ENCODE measurements at regions not wholly inside any gene's neighbourhood (a gene's known extent, or its start where the extent isn't known, plus 50 kb on each side); places are given as distances from the start of the nearest gene placed in this dataset.

DNA sequence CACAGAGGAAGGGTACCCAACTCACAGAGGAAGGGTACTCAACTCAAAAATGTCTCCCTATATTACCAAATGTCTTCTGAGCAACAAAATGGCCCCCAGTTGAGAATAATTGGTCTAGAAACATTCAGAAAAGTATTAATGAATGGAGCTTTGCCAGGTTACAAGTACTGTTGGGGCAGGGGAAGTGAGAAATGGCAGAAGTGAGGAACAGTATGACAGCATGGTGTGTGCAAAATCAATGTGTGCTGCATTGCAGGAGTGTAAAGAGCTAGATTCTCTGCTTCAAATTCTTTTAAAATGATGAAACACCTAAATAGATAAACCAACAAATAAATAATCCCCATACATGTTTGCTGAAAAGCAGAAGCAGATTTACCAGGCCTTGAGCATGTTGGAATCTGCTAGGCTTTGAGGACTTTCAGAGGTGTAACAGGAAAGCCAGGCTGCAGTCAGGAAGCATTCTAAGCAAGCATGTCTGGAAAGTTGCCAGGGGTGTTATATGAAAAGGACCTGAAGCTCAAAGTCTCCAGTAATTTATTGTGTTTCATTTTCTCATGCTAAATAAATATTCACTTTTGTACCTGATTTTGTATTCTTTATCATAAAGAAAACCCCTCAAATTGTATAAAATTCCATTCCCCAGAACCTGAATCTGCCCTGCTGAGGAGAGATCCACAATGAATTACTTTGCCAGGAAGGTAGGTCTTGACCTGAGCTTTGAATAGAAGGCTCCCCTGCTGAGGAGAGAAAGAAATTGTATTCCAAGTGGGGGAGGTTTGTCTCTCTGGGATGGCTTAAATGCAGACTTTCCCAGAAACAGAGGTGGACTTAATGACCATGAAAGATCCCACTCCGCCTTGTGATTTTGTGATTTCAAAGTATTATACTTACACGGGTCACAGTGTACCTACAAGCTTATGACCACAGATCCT lies 265.0 kb upstream of the MARCKS start:
- DNase-seq (ENCODE audit: low read depth, low spot score) = no peak
- in situ Hi-C loops (cut with HindIII; ENCODE audit: low pct_unique_long_range_greater_than_20kb, low sequenced_read_pairs) = no loop called here

DNA sequence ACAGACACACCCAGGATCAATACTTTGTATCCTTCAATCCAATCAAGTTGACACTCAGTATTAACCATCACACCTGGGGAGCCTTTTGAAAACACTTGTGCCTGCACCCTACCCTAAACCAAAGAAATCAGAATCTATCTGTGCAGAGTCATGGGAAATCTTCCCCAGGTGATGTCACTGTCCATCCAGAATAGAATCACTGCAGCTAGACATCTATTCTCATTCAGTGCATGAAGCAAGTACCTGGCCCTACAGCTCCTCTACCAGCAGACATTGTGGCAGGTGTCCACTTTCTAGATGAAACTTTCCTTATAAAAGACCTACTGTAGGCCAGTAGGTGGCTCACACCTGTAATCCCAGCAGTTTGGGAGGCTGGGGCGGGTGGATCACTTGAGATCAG lies 262.4 kb upstream of the MARCKS start:
- in situ Hi-C loops (cut with HindIII; ENCODE audit: low pct_unique_long_range_greater_than_20kb, low sequenced_read_pairs) = no loop called here
- DNase-seq (ENCODE audit: low read depth, low spot score) = no peak

DNA sequence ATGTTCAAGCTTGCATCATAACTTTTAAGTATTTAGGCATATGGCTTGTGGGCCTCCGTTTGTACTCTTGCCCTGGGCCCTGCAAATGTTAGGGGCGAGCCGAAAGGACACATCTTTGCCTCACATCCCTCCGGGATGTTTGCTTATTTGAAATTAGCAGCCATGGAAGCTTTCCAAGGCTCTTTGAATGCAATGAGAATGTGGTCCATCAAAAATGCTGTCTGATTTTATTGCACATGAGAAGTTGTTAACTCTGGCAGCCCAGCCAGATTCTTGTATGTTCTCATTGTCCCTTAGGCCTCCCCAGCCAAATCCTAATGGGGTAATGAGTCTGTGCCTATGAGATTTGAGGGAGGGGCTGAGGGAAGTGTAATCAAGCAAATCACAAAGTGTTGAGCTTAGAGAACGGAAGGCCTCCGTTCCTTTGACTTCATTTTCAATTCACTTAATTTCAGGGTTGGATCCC lies 261.2 kb upstream of the MARCKS start:
- in situ Hi-C loops (cut with HindIII; ENCODE audit: low pct_unique_long_range_greater_than_20kb, low sequenced_read_pairs) = no loop called here
- no peak for DNase-seq (ENCODE audit: low read depth, low spot score)

DNA sequence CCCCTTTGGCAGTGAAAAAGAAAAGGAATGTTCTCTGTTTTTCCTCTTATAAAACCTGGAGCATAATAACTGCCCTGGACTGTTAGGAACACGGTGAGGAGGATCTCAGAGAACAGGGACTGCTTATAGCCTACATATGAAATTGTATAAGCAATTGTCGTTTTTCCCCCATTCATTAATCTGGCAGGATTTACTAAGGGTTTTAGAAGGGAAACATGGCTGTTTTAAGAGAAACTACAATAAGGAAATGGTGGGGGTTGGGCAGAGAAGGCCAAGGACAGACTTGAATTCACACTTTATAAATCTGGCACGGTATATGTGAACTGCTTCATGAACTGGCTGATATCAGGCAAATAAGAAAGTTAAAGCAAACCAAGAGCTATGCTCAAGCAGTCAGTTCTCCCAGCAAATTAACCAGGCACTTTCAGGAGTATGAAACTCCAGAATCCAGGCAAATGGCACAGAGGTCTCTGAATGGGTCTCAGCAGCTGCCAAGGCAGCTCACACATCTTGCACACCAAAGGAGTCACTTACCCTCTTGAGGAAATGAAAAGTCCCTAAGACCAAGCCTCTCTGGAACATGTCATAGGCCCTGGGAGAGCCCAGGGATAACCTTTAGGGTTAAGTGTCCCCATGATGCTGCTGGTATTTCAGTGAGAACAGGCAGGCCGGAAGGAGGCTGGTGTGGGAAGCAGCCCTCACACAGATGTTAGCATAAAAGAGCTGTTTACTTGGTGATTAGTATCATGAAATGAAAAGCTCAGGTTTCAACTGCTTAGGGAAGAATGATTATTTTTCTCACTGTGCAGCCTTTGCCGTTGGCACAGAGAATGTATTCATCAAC lies 260.5 kb upstream of the MARCKS start:
- no peak for DNase-seq (ENCODE audit: low read depth, low spot score)
- in situ Hi-C loops (cut with HindIII; ENCODE audit: low pct_unique_long_range_greater_than_20kb, low sequenced_read_pairs) = no loop called here

DNA sequence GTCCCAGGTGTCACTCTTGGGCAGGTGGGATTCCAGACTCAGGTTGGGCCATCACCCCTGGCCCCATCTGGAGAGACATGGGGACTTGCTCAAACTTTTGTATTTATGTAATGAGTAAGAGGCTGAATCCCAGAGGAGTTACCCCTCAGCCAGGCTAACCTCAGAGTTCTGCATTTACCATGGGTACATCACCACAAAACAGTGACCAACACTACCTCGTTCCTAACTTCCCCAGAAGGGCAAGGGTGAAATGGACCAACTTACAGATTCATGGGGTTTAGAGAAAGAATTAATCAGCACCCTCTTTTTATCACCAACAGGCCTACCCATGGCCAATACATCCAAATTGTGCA lies 259.9 kb upstream of the MARCKS start:
- DNase-seq (ENCODE audit: low read depth, low spot score) = no peak

DNA sequence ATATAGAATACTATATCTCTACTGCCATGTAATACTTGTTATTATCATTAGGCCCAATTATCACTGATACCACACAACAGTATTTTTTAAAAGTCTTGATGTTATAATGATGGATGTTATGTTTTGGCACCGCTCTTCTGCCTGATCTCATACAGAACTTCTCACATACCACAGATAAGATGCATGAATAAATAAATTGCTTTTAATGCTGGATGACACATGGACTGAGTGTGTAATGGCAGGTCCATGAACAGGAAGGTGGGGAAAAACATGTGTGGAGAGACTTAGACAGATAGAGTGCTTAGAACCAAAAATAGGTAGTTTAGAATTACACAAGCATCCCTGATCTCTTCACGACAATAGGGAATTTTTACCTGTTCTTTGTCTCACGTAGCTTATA lies 258.4 kb upstream of the MARCKS start:
- in situ Hi-C loops (cut with HindIII; ENCODE audit: low pct_unique_long_range_greater_than_20kb, low sequenced_read_pairs) = no loop called here
- no peak for DNase-seq (ENCODE audit: low read depth, low spot score)

More for the DNA sequence above, 259.9 kb upstream of the MARCKS start:
- in situ Hi-C loops (cut with HindIII; ENCODE audit: low pct_unique_long_range_greater_than_20kb, low sequenced_read_pairs) = no loop called here

DNA sequence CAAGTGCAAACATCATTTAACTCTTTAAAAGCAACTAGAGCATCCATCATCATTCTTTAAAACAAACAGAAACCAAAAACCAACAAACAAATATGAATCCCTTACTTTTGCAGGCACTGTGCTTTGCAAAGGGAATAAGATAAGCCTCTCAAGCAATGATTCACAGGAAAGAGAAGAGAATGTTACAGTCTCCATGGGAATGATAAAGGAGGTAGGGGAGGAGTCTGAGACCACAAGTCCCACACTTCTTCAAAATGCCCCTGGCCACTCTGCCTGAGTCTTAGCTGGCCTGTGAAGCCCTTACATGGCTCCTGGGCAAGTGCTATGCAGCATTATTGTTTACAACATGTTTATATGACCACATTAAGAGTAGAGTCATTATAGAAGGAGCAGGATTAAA lies 257.7 kb upstream of the MARCKS start:
- in situ Hi-C loops (cut with HindIII; ENCODE audit: low pct_unique_long_range_greater_than_20kb, low sequenced_read_pairs) = no loop called here
- DNase-seq (ENCODE audit: low read depth, low spot score) = no peak

DNA sequence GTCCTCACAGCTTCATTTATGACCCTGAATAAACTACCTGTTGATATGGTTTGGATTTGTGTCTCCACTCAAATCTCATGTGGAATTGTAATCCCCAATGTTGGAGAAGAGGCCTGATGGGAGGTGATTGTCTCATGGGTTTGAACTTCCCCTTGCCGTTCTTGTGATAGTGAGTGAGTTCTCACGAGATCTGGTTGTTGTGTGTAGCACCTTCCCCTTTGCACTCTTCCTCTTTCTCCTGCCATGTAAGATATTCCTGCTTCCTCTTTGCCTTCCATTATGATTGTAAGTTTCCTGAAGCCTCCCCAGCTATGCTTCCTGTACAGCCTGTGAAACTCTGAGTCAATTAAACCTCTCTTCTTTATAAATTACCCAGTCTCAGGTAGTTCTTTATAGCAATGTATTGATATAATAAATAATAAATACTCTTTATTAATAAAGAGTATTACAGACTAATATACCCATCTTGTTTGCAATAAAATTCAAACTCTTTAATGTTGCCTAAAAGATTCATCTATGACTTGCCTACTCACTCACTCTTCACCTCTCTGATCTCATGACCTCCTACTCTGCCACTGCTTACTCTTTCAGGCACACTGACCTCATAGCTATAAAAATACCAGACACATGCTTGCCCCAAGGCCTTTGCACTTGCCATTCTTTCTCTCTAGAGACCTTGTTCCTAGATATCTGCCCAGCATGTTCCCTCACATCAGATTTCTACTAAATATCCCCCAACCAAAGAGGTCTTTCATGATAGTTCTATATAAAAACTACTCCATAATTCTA lies 256.4 kb upstream of the MARCKS start:
- in situ Hi-C loops (cut with HindIII; ENCODE audit: low pct_unique_long_range_greater_than_20kb, low sequenced_read_pairs) = no loop called here
- peak; percentile 20 for DNase-seq (ENCODE audit: low read depth, low spot score)

DNA sequence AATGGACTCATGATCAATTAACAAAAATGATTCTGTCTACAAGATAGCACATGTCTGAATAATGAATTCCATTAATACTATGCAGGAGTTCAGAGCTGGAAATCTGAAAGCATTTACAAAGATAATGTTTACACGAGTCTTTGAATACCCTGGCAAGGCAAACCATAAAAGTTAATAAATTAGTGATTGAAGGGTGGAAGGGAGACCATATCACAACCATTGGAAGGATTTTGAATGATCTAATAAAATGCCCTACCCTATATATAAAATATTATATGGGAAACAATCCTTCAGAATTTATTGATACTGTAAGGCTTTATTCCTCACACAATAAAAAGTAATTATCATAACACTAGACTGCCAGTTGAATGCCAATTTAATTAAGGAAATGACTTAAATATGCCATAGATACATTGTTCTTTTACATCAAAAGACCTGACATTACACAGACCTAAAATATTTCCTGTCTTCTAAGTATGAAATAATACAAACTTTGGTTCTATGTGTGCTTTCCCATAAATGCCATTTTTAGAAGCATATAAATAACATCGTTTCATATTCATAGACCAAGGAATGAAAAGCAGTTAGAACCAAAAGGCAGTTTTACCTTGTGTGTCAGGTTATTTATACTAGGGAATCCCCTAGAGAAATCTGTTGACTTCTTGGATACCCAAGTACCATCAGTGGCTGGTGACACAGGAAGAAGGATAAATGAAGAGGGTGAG lies 249.2 kb upstream of the MARCKS start:
- DNase-seq (ENCODE audit: low read depth, low spot score) = no peak
- in situ Hi-C loops (cut with HindIII; ENCODE audit: low pct_unique_long_range_greater_than_20kb, low sequenced_read_pairs) = no loop called here

DNA sequence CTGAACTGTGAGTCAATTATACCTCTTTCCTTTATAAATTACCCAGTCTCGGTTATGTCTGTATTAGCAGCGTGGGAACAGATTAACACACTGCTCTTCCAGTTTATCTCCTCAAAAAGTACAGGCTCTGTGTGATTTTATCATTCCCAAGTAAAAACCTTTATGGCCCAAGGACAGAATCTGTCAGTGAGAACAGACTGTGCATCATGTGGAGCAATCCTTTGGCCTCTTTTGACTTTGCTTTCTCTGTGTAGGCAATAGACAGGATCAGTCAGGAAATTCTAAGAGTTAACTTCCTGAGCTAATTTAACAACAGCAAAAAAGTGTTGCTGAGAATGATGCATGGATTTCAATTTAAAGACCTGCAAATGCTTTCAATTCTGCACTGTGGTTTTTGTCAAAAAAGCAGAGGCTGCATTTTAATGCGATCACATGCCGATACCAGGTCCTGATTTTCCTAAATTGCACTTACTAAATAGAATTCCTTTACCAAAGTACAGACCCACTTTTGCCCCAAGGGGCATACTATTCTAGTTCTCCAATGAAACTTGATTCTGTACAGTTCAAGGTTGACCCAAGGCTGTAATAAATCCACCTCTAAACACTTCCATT lies 246.7 kb upstream of the MARCKS start:
- in situ Hi-C loops (cut with HindIII; ENCODE audit: low pct_unique_long_range_greater_than_20kb, low sequenced_read_pairs) = no loop called here
- no peak for DNase-seq (ENCODE audit: low read depth, low spot score)

DNA sequence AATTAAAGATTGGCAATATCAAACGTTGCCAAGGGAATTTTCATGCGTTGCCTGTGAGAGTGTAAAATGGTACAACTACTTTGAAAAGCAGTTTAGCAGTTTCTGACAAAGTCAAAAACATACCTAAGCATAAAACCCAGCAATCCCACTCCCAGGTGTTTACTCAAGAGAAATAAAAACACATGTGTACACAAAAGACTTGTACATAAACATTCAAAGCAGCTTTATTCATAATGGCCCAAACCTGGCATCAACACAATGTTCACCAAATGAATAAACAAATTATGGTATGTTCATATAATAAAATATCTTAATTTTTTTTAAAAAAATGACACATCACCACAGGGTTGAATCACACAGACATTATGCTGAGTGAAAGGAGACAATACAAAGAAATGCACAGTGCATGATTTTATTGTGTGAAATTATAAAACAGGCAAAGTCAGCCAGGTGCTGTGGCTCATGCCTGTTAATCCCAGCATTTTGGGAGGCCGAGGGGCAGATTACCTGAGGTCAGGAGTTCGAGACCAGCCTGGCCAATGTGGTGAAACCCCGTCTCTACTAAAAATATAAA lies 240.4 kb upstream of the MARCKS start:
- DNase-seq (ENCODE audit: low read depth, low spot score) = no peak
- in situ Hi-C loops (cut with HindIII; ENCODE audit: low pct_unique_long_range_greater_than_20kb, low sequenced_read_pairs) = no loop called here

DNA sequence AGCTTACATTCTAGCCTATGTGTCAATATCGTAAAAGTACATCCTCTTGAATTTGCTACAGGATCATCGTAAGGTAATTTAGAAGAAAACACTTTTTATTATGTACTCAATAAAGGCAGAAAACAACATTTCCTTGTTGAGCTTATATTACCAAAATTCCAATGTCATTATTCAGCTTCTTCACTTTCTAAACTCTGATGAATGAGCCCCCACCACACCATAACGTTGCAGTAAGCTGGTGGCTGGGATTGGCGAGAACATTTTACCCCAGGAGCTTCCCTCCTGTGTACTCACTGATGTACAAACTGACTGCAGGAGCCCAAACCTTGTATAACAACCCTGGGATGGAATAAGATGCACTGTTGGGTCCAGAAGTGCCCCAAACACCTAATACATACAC lies 238.1 kb upstream of the MARCKS start:
- in situ Hi-C loops (cut with HindIII; ENCODE audit: low pct_unique_long_range_greater_than_20kb, low sequenced_read_pairs) = no loop called here
- no peak for DNase-seq (ENCODE audit: low read depth, low spot score)

DNA sequence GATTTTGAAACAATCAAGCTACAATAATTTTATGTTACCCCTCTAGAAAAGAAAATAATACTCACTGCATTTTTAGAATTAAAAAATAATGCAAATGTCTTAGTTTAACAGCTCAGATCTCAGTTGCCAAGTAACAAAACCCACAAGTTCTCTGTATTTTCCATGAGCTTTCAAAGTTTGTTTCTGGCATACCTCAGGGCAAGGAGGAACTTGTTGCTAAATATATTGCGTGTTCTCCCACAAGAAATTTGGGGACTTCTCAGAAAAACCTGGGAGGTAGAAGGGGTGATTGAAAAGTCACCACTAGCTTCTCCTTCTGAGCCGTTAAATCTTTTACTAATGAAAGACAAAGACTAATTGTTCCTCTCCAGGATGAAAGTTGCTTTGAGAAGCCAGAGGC lies 236.8 kb upstream of the MARCKS start:
- in situ Hi-C loops (cut with HindIII; ENCODE audit: low pct_unique_long_range_greater_than_20kb, low sequenced_read_pairs) = no loop called here
- peak; percentile 45 for DNase-seq (ENCODE audit: low read depth, low spot score)

DNA sequence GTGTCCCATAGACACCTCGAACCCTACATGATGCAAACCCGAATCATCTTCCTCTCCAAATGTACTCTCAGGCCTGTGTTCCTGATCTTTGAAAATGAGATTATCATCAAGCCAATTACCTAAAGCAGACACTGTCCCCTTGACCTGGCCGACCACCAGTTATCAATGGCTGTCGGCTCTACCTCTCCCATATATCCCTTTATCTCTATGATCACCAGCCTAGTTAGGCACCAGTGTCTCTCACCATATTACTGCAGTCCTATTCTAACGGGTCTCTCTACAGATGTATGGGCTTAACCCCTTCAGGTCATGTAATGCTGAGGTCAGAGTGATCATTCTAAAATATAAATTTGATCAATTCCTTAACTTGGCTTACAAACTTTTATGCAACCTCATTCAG lies 234.9 kb upstream of the MARCKS start:
- DNase-seq (ENCODE audit: low read depth, low spot score) = no peak
- in situ Hi-C loops (cut with HindIII; ENCODE audit: low pct_unique_long_range_greater_than_20kb, low sequenced_read_pairs) = no loop called here

DNA sequence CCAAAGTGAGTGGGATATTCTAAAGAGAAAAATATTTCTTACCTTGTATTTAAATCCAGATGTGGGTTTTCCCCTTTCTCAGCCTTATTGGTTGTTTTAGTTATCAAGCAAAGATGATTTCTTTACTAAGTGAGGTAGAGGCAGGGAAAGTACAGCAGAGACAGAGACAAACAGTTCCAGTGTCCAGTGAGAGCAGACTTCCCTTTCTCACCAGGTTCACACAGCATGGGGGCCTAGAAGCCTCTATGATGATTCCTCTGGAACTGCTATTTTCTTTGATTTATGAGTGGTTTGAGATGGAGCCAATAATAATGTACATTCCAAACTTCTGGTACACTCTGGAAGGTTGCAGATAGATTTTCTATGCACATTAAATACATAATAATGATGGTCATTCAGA lies 234.0 kb upstream of the MARCKS start:
- no peak for DNase-seq (ENCODE audit: low read depth, low spot score)
- in situ Hi-C loops (cut with HindIII; ENCODE audit: low pct_unique_long_range_greater_than_20kb, low sequenced_read_pairs) = no loop called here

DNA sequence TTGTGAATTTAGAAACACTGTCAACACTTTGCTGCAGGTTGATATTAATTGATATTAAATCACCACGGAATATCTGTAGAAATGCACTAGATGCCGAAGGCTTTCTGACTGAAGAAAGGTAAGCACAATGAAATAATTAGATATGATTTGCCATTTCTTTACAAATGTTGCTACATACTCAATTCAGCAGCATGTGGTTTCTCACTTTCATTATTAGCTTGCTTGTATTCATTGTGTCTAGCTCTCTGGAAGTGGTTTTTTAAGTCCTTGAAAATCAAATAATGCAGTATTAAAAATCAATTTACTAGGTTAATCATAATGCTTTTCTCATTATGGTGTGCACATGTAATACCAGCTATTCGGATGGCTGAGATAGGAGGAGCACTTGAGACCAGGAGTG lies 231.3 kb upstream of the MARCKS start:
- no peak for DNase-seq (ENCODE audit: low read depth, low spot score)
- in situ Hi-C loops (cut with HindIII; ENCODE audit: low pct_unique_long_range_greater_than_20kb, low sequenced_read_pairs) = no loop called here

DNA sequence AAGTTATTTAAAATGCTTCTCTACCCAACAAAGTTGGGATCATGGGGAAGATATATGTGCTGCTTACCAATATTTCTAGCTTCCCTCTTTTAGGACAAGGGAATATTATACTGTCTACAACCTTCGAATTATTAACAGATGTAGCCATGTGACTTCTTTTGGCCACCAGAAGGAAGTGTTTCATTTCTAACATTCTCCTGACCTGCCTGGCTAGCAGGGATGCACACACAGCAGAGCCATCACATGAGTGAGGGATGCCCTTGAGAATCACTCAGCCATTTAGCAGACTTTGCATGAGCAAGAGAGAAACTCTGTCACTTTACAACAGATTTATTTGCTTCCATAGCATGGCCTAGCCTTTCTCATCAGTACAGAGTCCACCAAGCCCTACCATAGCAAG lies 230.7 kb upstream of the MARCKS start:
- no peak for DNase-seq (ENCODE audit: low read depth, low spot score)
- in situ Hi-C loops (cut with HindIII; ENCODE audit: low pct_unique_long_range_greater_than_20kb, low sequenced_read_pairs) = no loop called here
